Astrocyte (in vitro differentiated cells and primary cell): ENCODE measurements at regions not wholly inside any gene's neighbourhood (a gene's known extent, or its start where the extent isn't known, plus 50 kb on each side); places are given as distances from the start of the nearest gene placed in this dataset.
"Not testable (repeated sequence)": the region's sequence is repeated elsewhere in the genome, so short reads cannot be mapped to it uniquely, and the experiment has no call there.

Experiments
- CTCF ChIP-seq: IDR thresholded peaks from 2 replicates; pipeline ENCODE4 v1.5.1; 2011; ENCODE audit warnings: low read depth, mild to moderate bottlenecking, inconsistent platforms, low read length, moderate library complexity; ENCODE audit not compliant: insufficient read depth
- EZH2 ChIP-seq: IDR thresholded peaks from 2 replicates; pipeline ENCODE4 v1.6.1; 2012; ENCODE audit warnings: mild to moderate bottlenecking, low read length, inconsistent platforms; ENCODE audit not compliant: insufficient read depth

GRCh38 chr18:78493490-78493889 is 486.1 kb upstream of the SALL3 start:
- TF ChIP-seq CTCF, EZH2: not testable (repeated sequence)
